Bronchial epithelial cell (primary cell): ENCODE measurements at regions not wholly inside any gene's neighbourhood (a gene's known extent, or its start where the extent isn't known, plus 50 kb on each side); places are given as distances from the start of the nearest gene placed in this dataset.
"Not testable (repeated sequence)": the region's sequence is repeated elsewhere in the genome, so short reads cannot be mapped to it uniquely, and the experiment has no call there.

Experiments used
- DNase-seq: peaks from one replicate; pipeline ENCODE4 v3.0.0-alpha.2; 2010; ENCODE audit warnings: low read depth
- FAIRE-seq: peaks from 2 replicates; lab custom pipeline; 2011; peaks lifted over from hg19 to GRCh38; lab: Jason Lieb, UNC
- H3K27me3 ChIP-seq: 2 replicates; pipeline ENCODE4 v1.5.1; 2011; ENCODE audit warnings: low read length; ENCODE audit not compliant: control insufficient read depth, insufficient read depth
- H3K36me3 ChIP-seq: 2 replicates; pipeline ENCODE4 v1.5.1; 2011; ENCODE audit warnings: low read length; ENCODE audit not compliant: control insufficient read depth, insufficient read depth
- H3K4me3 ChIP-seq: 2 replicates; pipeline ENCODE4 v1.5.1; 2011; ENCODE audit warnings: mild to moderate bottlenecking, low read depth, low read length, control low read depth
- CTCF ChIP-seq: IDR thresholded peaks from 2 replicates; pipeline ENCODE4 v1.5.1; 2011; ENCODE audit warnings: mild to moderate bottlenecking, moderate library complexity, low read length, control low read depth, inconsistent platforms; ENCODE audit not compliant: insufficient read depth, severe bottlenecking

- Histone ChIP-seq H3K4me3 (no peak overlapping the region), H3K36me3 (no peaks in the 10 kb centered on the region), H3K27me3 (no peaks in the 10 kb centered on the region)
- TF ChIP-seq CTCF: no peak
- FAIRE-seq (no peak), DNase-seq (no peak)
Observed at GRCh38 chr11:33976495-33977199, 74.9 kb upstream of the CAPRIN1 start.

GRCh38 chr11:33974804-33975203, 76.7 kb upstream of the CAPRIN1 start:
- Histone ChIP-seq H3K27me3 (no peaks in the 10 kb centered on the region), H3K36me3 (no peaks in the 10 kb centered on the region), H3K4me3 (no peak overlapping the region)
- DNase-seq (no peak), FAIRE-seq (no peak)
- no peak for TF ChIP-seq CTCF

GRCh38 chr11:33971530-33971929, 79.7 kb upstream of the LMO2 start:
- FAIRE-seq, H3K27me3 ChIP-seq, H3K4me3 ChIP-seq, H3K36me3 ChIP-seq, DNase-seq: not testable (repeated sequence)

GRCh38 chr11:33970984-33971466, 79.1 kb upstream of the LMO2 start:
- no peaks in the 10 kb centered on the region for H3K27me3 ChIP-seq
- DNase-seq: peak; percentile 47
- FAIRE-seq: no peak
- no peaks in the 10 kb centered on the region for H3K36me3 ChIP-seq
- no peak overlapping the region for H3K4me3 ChIP-seq
- TF ChIP-seq CTCF: peak; percentile 78

GRCh38 chr11:33967451-33967850, 75.6 kb upstream of the LMO2 start:
- Histone ChIP-seq H3K27me3 (no peaks in the 10 kb centered on the region), H3K4me3 (no peak overlapping the region), H3K36me3 (no peaks in the 10 kb centered on the region)
- TF ChIP-seq CTCF: no peak
- no peak for FAIRE-seq
- no peak for DNase-seq

GRCh38 chr11:33965032-33965431, 73.2 kb upstream of the LMO2 start:
- H3K27me3 ChIP-seq: no peaks in the 10 kb centered on the region
- DNase-seq: no peak
- no peak overlapping the region for H3K4me3 ChIP-seq
- H3K36me3 ChIP-seq: no peaks in the 10 kb centered on the region
- no peak for TF ChIP-seq CTCF
- no peak for FAIRE-seq
